ENCODE measurements at regions not wholly inside any gene's neighbourhood (a gene's known extent, or its start where the extent isn't known, plus 50 kb on each side); places are given as distances from the start of the nearest gene placed in this dataset.

GRCh38 chr13:88862095-88862620 lies 1191.0 kb downstream of the SLITRK5 start (continued):
- TF ChIP-seq NANOG (IDR thresholded peaks at IDR 0.05; ENCODE audit: borderline replicate concordance) (no peak), POLR2AphosphoS5 (IDR thresholded peaks at IDR 0.05; ENCODE audit: low read depth) (no peak), EZH2phosphoT487 (IDR thresholded peaks at IDR 0.05; ENCODE audit: unreplicated experiment) (no peak), STAT1 (IDR thresholded peaks at IDR 0.05; ENCODE audit: unreplicated experiment) (no peak), CREB1 (CRISPR knock-in tag; IDR thresholded peaks at IDR 0.05; ENCODE audit: low read depth) (no peak), ZNF114 (CRISPR knock-in tag; IDR thresholded peaks at IDR 0.05) (no peak), EZH2 (IDR thresholded peaks at IDR 0.05; ENCODE audit: low read depth, unreplicated experiment) (no peak), ZNF462 (CRISPR knock-in tag; IDR thresholded peaks at IDR 0.05) (no peak)

GRCh38 chr13:88863116-88863515 lies 1191.9 kb downstream of the SLITRK5 start:
- no peaks in the 10 kb centered on the region for H4K20me1 ChIP-seq (replicated peaks; ENCODE audit: insufficient read depth)
- H3K27ac ChIP-seq (ENCODE audit: low read depth), result no peak overlapping the region
- no peaks in the 10 kb centered on the region for H3K4me1 Mint-ChIP-seq
- H3K4me3 ChIP-seq, result no peak overlapping the region
- no peak overlapping the region for H3K4me3 Mint-ChIP-seq
- H3K27ac Mint-ChIP-seq, result no peak overlapping the region
- no peaks in the 10 kb centered on the region for H3K79me2 ChIP-seq (replicated peaks; ENCODE audit: insufficient read depth)
- no peaks in the 10 kb centered on the region for H3K36me3 Mint-ChIP-seq (ENCODE audit: low read depth)
- no peak for DNase-seq (ENCODE audit: low spot score)
- H2AFZ ChIP-seq, result no peak overlapping the region
- no peak overlapping the region for H3K4me2 ChIP-seq
- H3K9me2 ChIP-seq (ENCODE audit: insufficient read depth), result no peaks in the 10 kb centered on the region
- H3K27me3 Mint-ChIP-seq (ENCODE audit: insufficient read depth, low read depth, poor library complexity), result no peaks in the 10 kb centered on the region
- H3K9me3 Mint-ChIP-seq, result no peaks in the 10 kb centered on the region
- no peaks in the 10 kb centered on the region for H3F3A ChIP-seq (replicated peaks; ENCODE audit: low read depth)
- H3K27me3 ChIP-seq (ENCODE audit: insufficient read depth), result no peaks in the 10 kb centered on the region
- 0 out of 2 replicates have a peak, but pooled peaks cover 4% of the 10 kb centered on the region for H3K4me1 ChIP-seq (ENCODE audit: insufficient read depth)
- H3K36me3 ChIP-seq (ENCODE audit: insufficient read depth), result no peaks in the 10 kb centered on the region
- ATAC-seq, result no peak
- TF ChIP-seq POLR2AphosphoS5 (IDR thresholded peaks at IDR 0.05; ENCODE audit: low read depth) (no peak), STAT1 (IDR thresholded peaks at IDR 0.05; ENCODE audit: unreplicated experiment) (no peak), REST (IDR thresholded peaks at IDR 0.05; ENCODE audit: unreplicated experiment) (no peak), CTCF (conservative IDR thresholded peaks at IDR 0.05; ENCODE audit: low read depth in 2 of 2) (no peak), ZNF331 (CRISPR knock-in tag; IDR thresholded peaks at IDR 0.05; ENCODE audit: low read depth) (no peak), ETS1 (IDR thresholded peaks at IDR 0.05) (no peak), NANOG (IDR thresholded peaks at IDR 0.05; ENCODE audit: borderline replicate concordance) (no peak), ZNF114 (CRISPR knock-in tag; IDR thresholded peaks at IDR 0.05) (no peak)

Measured in GM23338 (cell line).